Upper lobe of left lung (tissue), 4 donors: ENCODE measurements at regions not wholly inside any gene's neighbourhood (a gene's known extent, or its start where the extent isn't known, plus 50 kb on each side); places are given as distances from the start of the nearest gene placed in this dataset.

Source experiments
- CTCF ChIP-seq, 6 experiments: fragments of 450-650 bp in 4 of 6; fragments of 200-600 bp in 2 of 6; sonication (generic) in 2 of 6; IDR thresholded peaks; one replicate each; pipeline ENCODE4 v1.5.1; 2016 to 2019; ENCODE audit warnings: antibody characterized with exemption in 6 of 6
- EP300 ChIP-seq, 4 donors: sonication (generic); formaldehyde crosslinking; IDR thresholded peaks; one replicate each; pipeline ENCODE4 v1.5.1; 2017; ENCODE audit warnings: antibody characterized with exemption in 4 of 4, control low read depth in 2 of 4

- TF ChIP-seq CTCF (IDR thresholded peaks at IDR 0.05) (no peak), EP300 (IDR thresholded peaks at IDR 0.05) (no peak)
Observed at GRCh38 chr9:84137968-84138367, 157.4 kb downstream of the RMI1 start.
